ENCODE measurements at regions not wholly inside any gene's neighbourhood (a gene's known extent, or its start where the extent isn't known, plus 50 kb on each side); places are given as distances from the start of the nearest gene placed in this dataset.
"Not testable (repeated sequence)": the region's sequence is repeated elsewhere in the genome, so short reads cannot be mapped to it uniquely, and the experiment has no call there.

DNA sequence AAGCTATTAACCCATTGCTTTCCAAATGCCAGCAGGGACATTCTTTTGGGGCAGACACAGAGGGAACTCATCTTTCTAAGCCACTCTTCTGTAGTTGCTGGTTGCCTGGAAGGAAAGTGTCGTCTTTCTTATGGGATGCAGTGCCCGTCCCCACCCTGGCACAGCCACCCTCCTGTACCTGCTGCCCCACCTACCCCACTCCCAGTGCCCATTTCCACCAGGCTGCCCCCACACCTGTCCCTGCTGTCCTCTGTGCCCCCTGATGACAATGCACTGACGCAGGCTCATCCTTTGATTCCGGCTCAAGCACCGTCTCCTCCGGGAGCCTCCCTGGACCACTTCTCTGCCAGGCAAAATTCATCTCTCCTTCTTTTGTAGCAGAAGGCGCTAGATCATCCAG lies 190.4 kb upstream of the CDH5 start:
- no peak for FAIRE-seq
- no peak overlapping the region for H3K4me3 ChIP-seq (ENCODE audit: low read depth, low read length)
- DNase-seq (ENCODE audit: low read depth), result no peak
- TF ChIP-seq, protein P1, sequence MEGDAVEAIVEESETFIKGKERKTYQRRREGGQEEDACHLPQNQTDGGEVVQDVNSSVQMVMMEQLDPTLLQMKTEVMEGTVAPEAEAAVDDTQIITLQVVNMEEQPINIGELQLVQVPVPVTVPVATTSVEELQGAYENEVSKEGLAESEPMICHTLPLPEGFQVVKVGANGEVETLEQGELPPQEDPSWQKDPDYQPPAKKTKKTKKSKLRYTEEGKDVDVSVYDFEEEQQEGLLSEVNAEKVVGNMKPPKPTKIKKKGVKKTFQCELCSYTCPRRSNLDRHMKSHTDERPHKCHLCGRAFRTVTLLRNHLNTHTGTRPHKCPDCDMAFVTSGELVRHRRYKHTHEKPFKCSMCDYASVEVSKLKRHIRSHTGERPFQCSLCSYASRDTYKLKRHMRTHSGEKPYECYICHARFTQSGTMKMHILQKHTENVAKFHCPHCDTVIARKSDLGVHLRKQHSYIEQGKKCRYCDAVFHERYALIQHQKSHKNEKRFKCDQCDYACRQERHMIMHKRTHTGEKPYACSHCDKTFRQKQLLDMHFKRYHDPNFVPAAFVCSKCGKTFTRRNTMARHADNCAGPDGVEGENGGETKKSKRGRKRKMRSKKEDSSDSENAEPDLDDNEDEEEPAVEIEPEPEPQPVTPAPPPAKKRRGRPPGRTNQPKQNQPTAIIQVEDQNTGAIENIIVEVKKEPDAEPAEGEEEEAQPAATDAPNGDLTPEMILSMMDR (IDR thresholded peaks at IDR 0.05; ENCODE audit: insufficient read depth, low read length, severe bottlenecking), result no peak
- no peaks in the 10 kb centered on the region for H3K27me3 ChIP-seq (ENCODE audit: control insufficient read depth, insufficient read depth, low read length)
- no peaks in the 10 kb centered on the region for H3K36me3 ChIP-seq (ENCODE audit: control insufficient read depth, insufficient read depth, low read length)

DNA sequence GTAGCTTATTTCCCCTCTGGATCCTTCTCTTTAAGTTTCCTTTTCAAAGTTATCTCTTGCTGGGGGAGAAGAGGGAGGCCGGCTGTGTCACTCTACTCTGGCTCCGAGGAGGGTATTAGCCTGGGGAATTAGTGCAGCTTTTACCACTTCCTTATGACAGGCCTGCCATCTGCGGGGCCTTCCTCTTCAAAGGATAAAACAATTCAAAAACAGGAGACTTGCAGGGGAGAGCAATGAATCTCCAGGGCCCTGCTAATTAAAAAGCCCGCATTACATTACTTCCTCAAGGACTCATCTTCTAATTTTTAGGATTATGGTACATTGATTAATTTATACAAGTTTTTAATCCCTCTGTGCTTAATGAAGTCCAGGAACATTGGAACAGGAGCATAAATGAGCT lies 190.9 kb upstream of the CDH5 start:
- H3K27me3 ChIP-seq (ENCODE audit: control insufficient read depth, insufficient read depth, low read length), result no peaks in the 10 kb centered on the region
- no peaks in the 10 kb centered on the region for H3K36me3 ChIP-seq (ENCODE audit: control insufficient read depth, insufficient read depth, low read length)
- TF ChIP-seq, protein P1 (IDR thresholded peaks at IDR 0.05; ENCODE audit: insufficient read depth, low read length, severe bottlenecking), result no peak
- FAIRE-seq, result no peak
- no peak overlapping the region for H3K4me3 ChIP-seq (ENCODE audit: low read depth, low read length)
- no peak for DNase-seq (ENCODE audit: low read depth)

DNA sequence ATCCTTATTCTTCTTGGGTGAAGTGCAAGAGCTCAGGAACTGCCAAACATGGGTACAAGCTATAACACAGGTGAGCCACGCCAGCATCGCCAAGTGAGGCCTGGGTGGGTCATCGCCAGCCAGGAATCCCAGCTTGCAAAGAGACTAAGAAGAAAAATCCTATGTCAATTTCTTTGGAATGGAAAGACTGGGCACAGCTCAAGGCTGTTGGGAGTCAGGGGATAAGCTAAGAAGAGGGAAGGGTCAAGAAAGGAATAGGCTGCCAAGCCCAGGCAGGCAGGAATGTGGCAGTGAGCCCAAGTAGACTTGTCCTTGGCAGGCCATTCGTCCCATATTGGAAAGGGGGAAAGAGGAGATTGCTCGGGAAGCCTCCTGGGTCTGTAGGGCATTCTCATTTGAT lies 191.4 kb upstream of the CDH5 start:
- Histone ChIP-seq H3K36me3 (ENCODE audit: control insufficient read depth, insufficient read depth, low read length) (no peaks in the 10 kb centered on the region), H3K4me3 (ENCODE audit: low read depth, low read length) (no peak overlapping the region), H3K27me3 (ENCODE audit: control insufficient read depth, insufficient read depth, low read length) (no peaks in the 10 kb centered on the region)
- FAIRE-seq (peak; percentile 36), DNase-seq (ENCODE audit: low read depth) (no peak)
- TF ChIP-seq, protein P1 (IDR thresholded peaks at IDR 0.05; ENCODE audit: insufficient read depth, low read length, severe bottlenecking), result no peak

DNA sequence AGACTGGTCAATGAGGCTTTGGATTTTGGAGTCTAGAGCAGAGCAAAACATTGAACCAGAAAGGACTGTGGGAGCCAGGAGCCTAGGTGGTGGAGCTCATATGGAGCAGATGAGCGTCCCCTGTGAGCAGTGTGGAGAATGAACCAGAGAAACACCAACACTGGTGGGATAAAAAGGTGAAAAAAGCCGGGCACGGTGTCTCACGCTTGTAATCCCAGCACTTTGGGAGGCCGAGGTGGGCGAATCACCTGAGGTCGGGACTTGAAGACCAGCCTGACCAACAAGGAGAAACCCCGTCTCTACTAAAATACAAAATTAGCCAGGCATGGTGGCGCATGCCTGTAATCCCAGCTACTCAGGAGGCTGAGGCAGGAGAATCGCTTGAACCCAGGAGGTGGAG lies 192.7 kb upstream of the CDH5 start:
- not testable (repeated sequence) for H3K36me3 ChIP-seq (ENCODE audit: control insufficient read depth, insufficient read depth, low read length); H3K27me3 ChIP-seq (ENCODE audit: control insufficient read depth, insufficient read depth, low read length); H3K4me3 ChIP-seq (ENCODE audit: low read depth, low read length); DNase-seq (ENCODE audit: low read depth); FAIRE-seq

DNA sequence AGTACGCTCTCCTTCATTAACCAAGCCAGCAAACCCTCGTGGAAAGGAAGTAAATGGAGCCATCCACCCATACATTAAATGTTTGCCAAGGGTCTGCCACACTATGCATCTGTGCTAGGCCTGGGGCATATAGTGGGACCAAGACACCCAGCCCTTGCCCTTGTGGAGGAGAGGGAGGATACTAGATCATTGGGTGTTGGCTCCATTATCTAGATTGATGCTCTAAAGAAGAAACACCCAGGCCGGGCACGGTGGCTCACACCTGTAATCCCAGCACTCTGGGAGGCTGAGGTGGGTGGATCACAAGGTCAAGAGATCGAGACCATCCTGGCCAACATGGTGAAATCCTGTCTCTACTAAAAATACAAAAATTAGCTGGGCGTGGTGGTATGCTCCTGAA lies 193.3 kb upstream of the CDH5 start:
- not testable (repeated sequence) for H3K36me3 ChIP-seq (ENCODE audit: control insufficient read depth, insufficient read depth, low read length); DNase-seq (ENCODE audit: low read depth); H3K4me3 ChIP-seq (ENCODE audit: low read depth, low read length); FAIRE-seq; H3K27me3 ChIP-seq (ENCODE audit: control insufficient read depth, insufficient read depth, low read length)

DNA sequence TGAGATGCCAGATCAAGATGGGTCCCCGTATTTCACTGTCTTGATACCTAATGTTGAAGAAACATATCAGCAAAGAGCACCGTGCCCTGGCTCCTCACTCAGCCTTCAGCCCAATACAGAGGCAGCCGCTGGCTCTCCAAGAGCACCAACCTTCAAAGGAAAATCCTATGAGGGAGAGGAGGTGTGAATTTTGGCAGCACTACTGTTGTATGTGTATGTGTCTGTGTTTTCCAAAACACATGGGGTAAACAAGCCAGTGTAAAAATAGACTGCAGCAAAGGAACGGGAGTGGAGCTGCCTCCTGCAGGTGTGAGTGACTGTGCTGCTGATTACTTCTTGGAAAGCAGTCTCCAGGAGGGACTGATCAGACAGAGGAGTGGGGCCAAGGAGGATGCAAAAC lies 194.0 kb upstream of the CDH5 start:
- FAIRE-seq (no peak), DNase-seq (ENCODE audit: low read depth) (no peak)
- Histone ChIP-seq H3K36me3 (ENCODE audit: control insufficient read depth, insufficient read depth, low read length) (no peaks in the 10 kb centered on the region), H3K27me3 (ENCODE audit: control insufficient read depth, insufficient read depth, low read length) (peaks cover 2% of the 10 kb centered on the region), H3K4me3 (ENCODE audit: low read depth, low read length) (no peak overlapping the region)
- TF ChIP-seq, protein P1 (IDR thresholded peaks at IDR 0.05; ENCODE audit: insufficient read depth, low read length, severe bottlenecking), result no peak

DNA sequence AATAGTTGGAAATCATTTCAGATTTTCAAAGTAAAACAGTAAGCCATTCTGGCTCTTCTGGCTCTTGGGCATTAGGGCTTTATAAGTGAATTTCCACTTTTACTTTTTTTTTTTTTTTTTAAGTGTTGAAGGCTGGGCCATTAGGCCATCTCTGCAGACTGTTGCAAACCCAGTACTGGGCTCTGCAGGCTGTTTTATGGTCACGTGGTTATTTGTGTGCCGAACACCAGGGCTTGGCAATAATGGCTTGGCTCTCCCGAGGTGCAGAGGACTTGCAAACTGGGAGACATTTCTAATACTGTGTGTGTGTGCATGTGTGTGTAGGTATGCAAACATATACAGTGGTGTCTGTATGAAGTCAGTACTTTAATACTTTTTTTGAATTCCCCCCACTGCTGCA lies 194.9 kb upstream of the CDH5 start:
- TF ChIP-seq, protein P1 (IDR thresholded peaks at IDR 0.05; ENCODE audit: insufficient read depth, low read length, severe bottlenecking), result no peak
- Histone ChIP-seq H3K27me3 (ENCODE audit: control insufficient read depth, insufficient read depth, low read length) (peaks cover 2% of the 10 kb centered on the region), H3K36me3 (ENCODE audit: control insufficient read depth, insufficient read depth, low read length) (no peaks in the 10 kb centered on the region), H3K4me3 (ENCODE audit: low read depth, low read length) (no peak overlapping the region)
- no peak for DNase-seq (ENCODE audit: low read depth)
- FAIRE-seq, result no peak

Measured in bronchial epithelial cell (primary cell).